WTC11 (cell line): ENCODE measurements at regions not wholly inside any gene's neighbourhood (a gene's known extent, or its start where the extent isn't known, plus 50 kb on each side); places are given as distances from the start of the nearest gene placed in this dataset.

Experiments
- CREB1 ChIP-seq: sonication (generic); formaldehyde crosslinking; IDR thresholded peaks from 2 replicates; pipeline ENCODE4 v1.8.0; 2023; ENCODE audit warnings: mild to moderate bottlenecking, missing genetic modification reagents
- CTCF ChIP-seq: fragments of 200-600 bp; IDR thresholded peaks from 2 replicates; pipeline ENCODE4 v1.8.0; 2022; ENCODE audit warnings: antibody characterized with exemption
- E2F1 ChIP-seq: sonication (generic); formaldehyde crosslinking; IDR thresholded peaks from 2 replicates; pipeline ENCODE4 v1.8.0; 2022; ENCODE audit warnings: mild to moderate bottlenecking, missing genetic modification reagents
- E2F4 ChIP-seq: sonication (generic); formaldehyde crosslinking; IDR thresholded peaks from 2 replicates; pipeline ENCODE4 v1.8.1; 2022; ENCODE audit warnings: low read depth, mild to moderate bottlenecking, moderate library complexity, missing genetic modification reagents, borderline replicate concordance
- ESRRA ChIP-seq: sonication (generic); formaldehyde crosslinking; IDR thresholded peaks from 2 replicates; pipeline ENCODE4 v1.8.1; 2022; ENCODE audit warnings: mild to moderate bottlenecking, missing genetic modification reagents, borderline replicate concordance
- FOXP4 ChIP-seq: sonication (generic); formaldehyde crosslinking; IDR thresholded peaks from 2 replicates; pipeline ENCODE4 v1.8.0; 2022; ENCODE audit warnings: mild to moderate bottlenecking, missing genetic modification reagents
- MAX ChIP-seq: sonication (generic); formaldehyde crosslinking; IDR thresholded peaks from 2 replicates; pipeline ENCODE4 v1.8.0; 2022; ENCODE audit warnings: mild to moderate bottlenecking, missing genetic modification reagents
- NR3C1 ChIP-seq: sonication (generic); formaldehyde crosslinking; conservative IDR thresholded peaks from 2 replicates; pipeline ENCODE4 v1.8.1; 2023; ENCODE audit warnings: low read depth, mild to moderate bottlenecking, missing genetic modification reagents
- SMAD4 ChIP-seq: sonication (generic); formaldehyde crosslinking; IDR thresholded peaks from 2 replicates; pipeline ENCODE4 v1.8.0; 2022; ENCODE audit warnings: mild to moderate bottlenecking, missing genetic modification reagents
- TEAD4 ChIP-seq: sonication (generic); formaldehyde crosslinking; IDR thresholded peaks from 2 replicates; pipeline ENCODE4 v1.8.0; 2022; ENCODE audit warnings: mild to moderate bottlenecking, missing genetic modification reagents
- ZNF138 ChIP-seq: sonication (generic); formaldehyde crosslinking; conservative IDR thresholded peaks from 2 replicates; pipeline ENCODE4 v1.8.1; 2022; ENCODE audit warnings: mild to moderate bottlenecking, moderate library complexity, missing genetic modification reagents
- ZNF232 ChIP-seq: sonication (generic); formaldehyde crosslinking; IDR thresholded peaks from 2 replicates; pipeline ENCODE4 v1.8.0; 2022; ENCODE audit warnings: mild to moderate bottlenecking, missing genetic modification reagents

- TF ChIP-seq CTCF (peak; percentile 37; the same call in 1 of the 2 replicates), ZNF232 (no peak), E2F1 (CRISPR knock-in tag) (no peak), MAX (CRISPR knock-in tag) (no peak), ZNF138 (CRISPR knock-in tag) (no peak), SMAD4 (CRISPR knock-in tag) (no peak), NR3C1 (CRISPR knock-in tag) (no peak), CREB1 (CRISPR knock-in tag) (no peak), ESRRA (CRISPR knock-in tag) (no peak), E2F4 (CRISPR knock-in tag) (no peak), FOXP4 (no peak), TEAD4 (CRISPR knock-in tag) (no peak)
Observed at GRCh38 chr4:4761128-4761982, 98.1 kb upstream of the MSX1 start.
